GM21723 (cell line): ENCODE measurements at regions not wholly inside any gene's neighbourhood (a gene's known extent, or its start where the extent isn't known, plus 50 kb on each side); places are given as distances from the start of the nearest gene placed in this dataset.

Experiments
- ATAC-seq: cut with Tn5 transposase; IDR thresholded peaks from one replicate; pipeline ENCODE4 v1.9.1; 2021; ENCODE audit warnings: mild to moderate bottlenecking, moderate library complexity; ENCODE audit not compliant: unreplicated experiment

DNA sequence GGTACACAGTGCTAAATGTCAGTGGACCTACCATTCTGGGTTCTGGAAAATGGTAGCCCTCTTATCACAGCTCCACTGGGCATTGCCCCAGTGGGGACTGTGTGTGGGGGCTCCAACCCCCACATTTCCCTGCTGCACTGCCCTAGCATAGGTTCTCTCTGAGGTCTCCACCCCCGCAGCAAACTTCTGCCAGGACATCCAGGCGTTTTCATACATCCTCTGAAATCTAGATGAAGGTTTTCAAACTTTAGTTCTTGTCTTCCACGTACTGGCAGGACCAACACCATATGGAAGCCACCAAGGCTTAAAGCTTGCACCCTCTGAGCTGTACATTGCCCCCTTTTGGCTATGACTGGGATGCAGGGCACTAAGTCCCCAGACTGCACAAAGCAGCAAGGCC lies 788.2 kb upstream of the ALCAM start:
- ATAC-seq = no peak

DNA sequence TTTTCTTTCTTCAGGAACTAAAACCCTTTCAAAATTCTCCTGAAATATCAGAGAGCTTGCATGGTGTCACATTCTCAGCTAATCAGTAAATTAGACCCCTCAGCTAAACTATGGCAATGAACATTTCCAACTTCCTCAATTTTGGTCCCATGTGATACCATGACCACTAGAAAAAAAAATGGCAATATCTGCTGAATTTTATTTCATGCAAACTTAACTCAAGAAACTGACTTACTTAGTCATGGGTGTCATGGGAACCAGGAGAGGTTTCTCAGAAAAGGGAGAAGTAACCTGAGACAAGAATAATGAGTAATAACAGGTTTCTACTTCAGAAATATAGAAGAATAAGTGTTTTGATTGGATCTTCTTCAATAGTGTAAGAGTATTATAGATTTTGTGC lies 784.6 kb upstream of the ALCAM start:
- ATAC-seq = no peak

DNA sequence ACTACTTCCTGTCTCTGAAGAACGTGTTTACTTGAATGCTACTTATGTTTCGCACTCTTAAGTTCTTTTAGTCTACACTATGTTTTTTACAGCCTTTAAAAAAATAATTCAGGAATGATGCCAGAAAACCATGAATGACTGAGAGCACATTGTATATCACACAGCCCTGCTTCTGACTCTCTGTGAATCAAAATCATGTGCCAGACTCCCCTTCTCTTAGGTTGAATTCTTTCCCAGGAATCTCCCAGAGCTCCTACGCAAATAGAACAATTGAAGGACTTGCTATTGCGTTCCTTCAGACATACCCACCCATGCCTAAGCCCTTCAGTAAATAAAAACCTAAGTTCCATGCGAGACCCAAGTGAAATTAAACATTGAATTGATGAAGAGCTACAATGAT lies 782.0 kb upstream of the ALCAM start:
- ATAC-seq = no peak

- no peak for ATAC-seq
Observed at GRCh38 chr3:104586344-104586743, 780.4 kb upstream of the ALCAM start.

DNA sequence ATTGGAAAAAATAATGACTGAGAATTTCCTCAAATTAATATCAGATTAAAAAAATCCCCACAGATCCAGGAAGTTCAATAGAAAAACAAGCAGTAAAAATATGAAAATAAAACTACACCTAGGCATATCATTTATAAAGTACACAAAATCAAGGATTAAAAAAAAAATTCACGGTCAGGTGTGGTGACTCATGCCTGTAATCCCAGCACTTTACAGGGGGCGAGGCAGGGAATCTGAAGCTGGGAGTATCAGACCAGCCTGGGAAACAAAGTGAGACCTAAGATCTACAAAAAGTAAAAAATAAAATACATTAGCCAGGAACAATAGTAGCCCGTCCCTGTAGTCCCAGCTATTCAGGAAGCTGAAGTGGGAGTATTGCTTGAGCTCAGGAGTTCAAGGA lies 778.3 kb upstream of the ALCAM start:
- ATAC-seq = no peak

DNA sequence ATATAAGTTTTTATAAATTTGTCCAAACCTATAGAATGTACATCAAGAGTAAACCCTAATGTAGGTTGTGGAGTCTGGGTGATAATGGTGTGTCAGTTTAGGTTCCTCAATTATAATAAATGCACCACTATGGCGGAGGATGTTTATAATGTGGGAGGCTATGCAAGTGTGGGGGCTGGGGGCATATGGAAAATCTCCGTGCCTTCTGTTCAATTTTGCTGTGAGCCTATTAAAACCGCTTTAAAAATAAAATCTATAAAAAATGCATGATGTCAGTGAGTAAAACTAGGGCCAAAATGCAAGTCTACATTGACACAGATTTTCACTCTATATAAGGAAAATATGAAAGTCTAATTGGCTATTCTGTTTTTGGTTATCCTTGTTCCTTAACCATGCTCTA lies 774.9 kb upstream of the ALCAM start:
- ATAC-seq = no peak

GRCh38 chr3:104594491-104594890 lies 772.2 kb upstream of the ALCAM start:
- ATAC-seq = no peak

GRCh38 chr3:104596054-104596453 lies 770.7 kb upstream of the ALCAM start:
- ATAC-seq = no peak

GRCh38 chr3:104596551-104596950 lies 770.2 kb upstream of the ALCAM start:
- ATAC-seq = peak; percentile 96

- ATAC-seq = no peak
Observed at GRCh38 chr3:104598848-104599511, 767.7 kb upstream of the ALCAM start.

DNA sequence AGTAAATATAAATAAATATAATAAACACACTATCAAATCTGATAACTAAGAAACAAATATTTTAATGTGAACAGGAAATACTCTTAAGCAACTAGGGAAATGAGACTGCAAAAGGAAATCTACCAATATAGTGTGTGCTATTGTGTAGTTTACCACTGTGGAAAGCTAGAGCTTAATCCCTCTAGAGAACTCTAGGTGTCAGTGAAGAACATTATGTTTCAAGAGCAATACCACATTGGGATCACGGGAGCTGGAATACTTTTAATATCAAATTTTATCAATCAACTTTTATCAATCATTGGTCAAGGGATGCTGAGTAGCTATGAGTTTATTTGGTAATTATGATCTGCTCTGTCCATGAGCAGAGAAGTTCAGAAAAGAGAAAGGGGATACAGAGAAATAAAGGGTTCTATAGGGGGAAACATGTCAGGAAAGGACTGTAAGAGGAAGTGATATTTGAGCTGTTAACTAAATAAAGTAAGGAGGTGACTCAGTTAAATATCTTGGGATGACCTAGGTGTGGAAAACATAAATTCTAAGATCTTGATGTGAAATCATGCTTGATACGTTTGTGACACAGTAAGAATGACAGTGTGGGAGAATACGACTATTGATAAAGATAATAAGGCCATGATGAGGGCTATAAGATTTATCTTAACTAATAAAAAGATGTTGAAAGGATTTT lies 762.2 kb upstream of the ALCAM start:
- ATAC-seq = no peak

GRCh38 chr3:104606812-104607211 lies 759.9 kb upstream of the ALCAM start:
- ATAC-seq = no peak

GRCh38 chr3:104610730-104611652 lies 755.7 kb upstream of the ALCAM start:
- no peak for ATAC-seq

DNA sequence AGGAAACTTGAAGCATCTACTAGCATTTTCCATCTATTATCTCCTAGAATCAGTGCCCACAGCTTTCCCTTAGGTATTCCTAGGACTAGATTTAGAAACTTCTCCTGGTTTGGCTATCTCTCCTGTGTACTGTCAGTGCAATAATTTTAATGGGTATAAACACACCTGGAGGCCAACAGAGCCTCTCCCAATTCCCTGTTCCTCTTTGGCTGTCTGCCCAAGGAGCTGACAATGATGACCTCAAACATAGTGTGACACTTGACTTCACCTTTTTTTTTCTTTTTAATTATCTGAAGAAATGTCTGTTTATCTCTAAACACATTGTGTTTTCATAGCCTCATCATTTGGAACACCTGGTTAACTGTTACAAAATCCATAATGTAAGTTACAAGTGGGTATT lies 754.5 kb upstream of the ALCAM start:
- ATAC-seq = no peak

DNA sequence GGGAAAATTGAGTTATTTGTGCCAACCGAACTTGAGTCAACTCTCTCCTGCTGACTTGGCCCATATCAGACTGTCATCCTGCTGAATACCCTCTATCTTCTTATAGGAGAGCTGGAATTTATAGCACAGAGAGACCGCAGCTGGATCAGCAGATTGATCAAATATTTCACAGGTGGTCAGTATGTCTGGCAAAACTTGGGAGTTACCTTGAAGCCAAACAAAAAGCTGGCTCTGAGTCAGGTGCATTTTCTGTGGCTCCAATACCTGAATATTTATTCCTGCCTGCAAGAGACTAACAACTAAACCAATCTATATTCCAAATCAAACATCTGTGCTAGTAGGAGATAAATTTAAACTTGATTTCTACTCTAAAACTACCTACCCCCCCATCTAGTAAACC lies 752.1 kb upstream of the ALCAM start:
- no peak for ATAC-seq

DNA sequence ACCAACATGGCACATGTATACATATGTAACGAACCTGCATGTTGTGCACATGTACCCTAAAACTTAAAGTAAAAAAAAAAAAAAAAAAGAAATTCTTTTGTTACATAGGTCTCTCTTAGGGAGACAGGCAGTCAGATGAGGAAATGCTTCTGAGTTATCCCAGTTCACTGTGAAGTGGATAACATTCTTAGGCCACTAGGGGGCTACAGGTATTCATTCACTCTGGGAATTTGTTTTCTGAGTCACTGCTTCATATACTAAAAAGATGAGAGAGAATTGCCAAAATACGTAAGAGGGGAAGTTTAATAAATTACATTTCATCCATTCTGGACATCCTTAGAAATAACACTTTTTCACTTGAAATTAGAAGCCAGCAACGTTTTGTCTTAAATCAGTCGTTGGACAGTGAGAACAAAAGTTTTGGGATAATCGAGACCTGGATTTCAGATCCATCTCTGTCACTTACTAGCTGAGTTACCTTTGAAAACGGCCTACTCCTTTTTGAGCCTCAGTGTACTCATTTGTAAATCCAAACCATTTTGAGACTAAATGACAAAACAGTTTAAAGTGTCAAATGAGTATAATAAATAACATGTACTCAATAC lies 738.4 kb upstream of the ALCAM start:
- peak; percentile 80 for ATAC-seq

DNA sequence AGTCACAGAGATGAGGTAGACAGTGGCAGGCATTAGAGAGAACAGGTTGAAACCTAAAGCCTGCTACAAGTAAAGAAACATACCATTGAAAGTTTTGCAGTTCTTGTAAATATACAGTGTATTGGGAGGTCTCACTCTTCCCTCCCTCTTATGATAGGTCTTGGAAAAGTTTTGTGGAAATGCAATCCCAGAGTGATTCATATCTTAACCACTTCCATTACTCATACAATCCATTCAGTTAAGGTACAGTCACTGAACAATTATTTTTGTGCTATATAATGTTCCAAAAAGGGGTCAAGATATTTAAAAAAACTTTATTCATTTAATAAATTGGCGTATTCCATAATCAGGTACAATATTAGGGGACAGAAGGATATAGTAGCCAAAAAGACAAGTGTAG lies 737.7 kb upstream of the ALCAM start:
- ATAC-seq = no peak

- no peak for ATAC-seq
Observed at GRCh38 chr3:104631254-104631653, 735.5 kb upstream of the ALCAM start.

- ATAC-seq = no peak
Observed at GRCh38 chr3:104632521-104632920, 734.2 kb upstream of the ALCAM start.

DNA sequence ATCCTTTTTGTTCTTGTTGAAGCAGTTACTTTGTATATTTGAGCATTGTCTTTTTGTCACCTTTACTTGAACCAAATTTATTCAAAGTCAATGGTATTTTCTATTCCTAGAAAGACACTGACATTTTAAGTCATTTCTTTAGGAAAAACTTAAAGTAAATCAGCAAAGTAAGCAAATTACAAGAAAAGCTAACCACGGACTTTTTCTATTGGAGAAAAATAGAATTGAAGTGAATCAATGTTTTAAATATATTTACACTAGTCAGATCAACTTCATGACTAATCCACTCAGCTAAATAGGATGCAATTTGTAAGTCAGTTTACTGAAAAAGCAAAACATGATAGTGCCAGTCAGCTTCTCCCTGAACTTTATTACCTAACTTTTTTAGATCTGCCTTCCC lies 733.8 kb upstream of the ALCAM start:
- ATAC-seq = no peak

DNA sequence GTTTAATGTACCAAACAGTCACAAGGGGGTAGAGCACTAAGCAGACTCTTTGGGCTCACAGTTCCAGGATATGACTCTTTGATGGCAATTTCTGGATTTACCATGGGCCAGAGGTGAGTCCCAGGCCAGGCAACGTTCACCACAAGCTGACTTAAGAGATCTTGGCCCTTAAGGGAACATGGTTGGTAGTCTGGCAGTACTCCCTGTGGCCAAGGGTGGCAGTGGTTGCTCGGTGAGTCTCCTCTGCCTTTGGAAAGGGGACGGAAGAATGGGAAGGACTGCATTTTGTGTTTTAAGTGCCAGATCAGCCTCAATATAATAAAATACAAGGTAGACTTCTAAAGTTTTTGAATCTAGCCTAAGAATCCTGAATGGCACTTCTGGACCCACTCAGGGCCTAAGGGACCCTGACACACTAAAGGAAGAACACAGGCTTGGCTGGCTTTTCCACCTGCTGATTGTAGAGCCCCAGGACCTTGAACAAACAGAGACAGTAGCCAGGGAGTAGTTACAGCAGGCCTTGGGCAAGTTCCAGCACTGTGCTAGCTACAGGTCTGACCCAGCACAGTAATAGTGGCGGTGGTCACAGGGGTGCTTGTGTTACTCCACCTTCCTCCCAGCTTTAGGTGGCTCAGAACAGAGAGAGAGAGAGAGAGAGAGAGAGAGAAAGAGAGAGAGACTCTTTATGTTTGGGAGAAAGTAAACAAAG lies 730.7 kb upstream of the ALCAM start:
- ATAC-seq = no peak
